ENCODE measurements at regions not wholly inside any gene's neighbourhood (a gene's known extent, or its start where the extent isn't known, plus 50 kb on each side); places are given as distances from the start of the nearest gene placed in this dataset.
"Not testable (repeated sequence)": the region's sequence is repeated elsewhere in the genome, so short reads cannot be mapped to it uniquely, and the experiment has no call there.

DNA sequence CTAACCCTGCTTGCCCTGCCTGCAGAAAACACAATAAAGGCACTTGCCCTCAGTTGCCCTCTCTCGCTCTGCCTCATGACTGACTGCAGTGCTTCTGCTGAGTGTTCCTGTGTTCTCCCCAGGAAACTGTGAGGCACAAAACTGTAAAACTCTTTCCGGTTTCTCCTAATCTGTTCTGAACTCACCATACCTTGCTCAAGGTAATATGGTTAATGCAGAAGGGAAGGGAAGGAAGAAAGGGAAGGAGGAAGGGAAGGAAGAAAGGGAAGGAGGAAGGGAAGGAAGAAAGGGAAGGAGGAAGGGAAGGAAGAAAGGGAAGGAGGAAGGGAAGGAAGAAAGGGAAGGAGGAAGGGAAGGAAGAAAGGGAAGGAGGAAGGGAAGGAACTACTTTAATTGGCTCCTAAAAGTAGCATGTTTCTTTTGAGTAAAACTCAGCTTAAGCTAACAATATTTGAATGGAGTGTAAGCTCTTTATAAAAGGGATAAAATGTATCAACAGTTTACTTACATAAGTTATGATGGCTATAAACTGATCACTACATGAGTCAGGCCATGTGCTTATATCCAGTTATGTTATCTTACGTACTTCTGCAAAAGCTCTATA lies 334.0 kb upstream of the CLEC14A start:
- Histone ChIP-seq H3K4me3 (ENCODE audit: low read depth, low read length) (no peak overlapping the region), H3K9me3 (ENCODE audit: control insufficient read depth, insufficient read depth, low read depth, low read length) (no peaks in the 10 kb centered on the region), H3K9ac (ENCODE audit: low read length) (no peak overlapping the region), H3K36me3 (ENCODE audit: control insufficient read depth, insufficient read depth, low read length) (no peaks in the 10 kb centered on the region), H3K4me1 (ENCODE audit: control insufficient read depth, insufficient read depth, low read length) (no peaks in the 10 kb centered on the region), H3K27me3 (ENCODE audit: control insufficient read depth, insufficient read depth, low read length) (no peaks in the 10 kb centered on the region; the same call in 1 of the 2 replicates), H3K27ac (ENCODE audit: low read depth, low read length) (no peak overlapping the region)

GRCh38 chr14:38583471-38583870 lies 327.6 kb upstream of the CLEC14A start:
- H3K27ac ChIP-seq (ENCODE audit: low read depth, low read length) = no peak overlapping the region
- no peak overlapping the region for H3K9ac ChIP-seq (ENCODE audit: low read length)
- no peaks in the 10 kb centered on the region for H3K4me1 ChIP-seq (ENCODE audit: control insufficient read depth, insufficient read depth, low read length)
- no peaks in the 10 kb centered on the region for H3K36me3 ChIP-seq (ENCODE audit: control insufficient read depth, insufficient read depth, low read length)
- H3K27me3 ChIP-seq (ENCODE audit: control insufficient read depth, insufficient read depth, low read length) = no peaks in the 10 kb centered on the region; the same call in 1 of the 2 replicates
- peaks cover 6% of the 10 kb centered on the region; the same call in 1 of the 2 replicates for H3K9me3 ChIP-seq (ENCODE audit: control insufficient read depth, insufficient read depth, low read depth, low read length)
- no peak overlapping the region for H3K4me3 ChIP-seq (ENCODE audit: low read depth, low read length)

DNA sequence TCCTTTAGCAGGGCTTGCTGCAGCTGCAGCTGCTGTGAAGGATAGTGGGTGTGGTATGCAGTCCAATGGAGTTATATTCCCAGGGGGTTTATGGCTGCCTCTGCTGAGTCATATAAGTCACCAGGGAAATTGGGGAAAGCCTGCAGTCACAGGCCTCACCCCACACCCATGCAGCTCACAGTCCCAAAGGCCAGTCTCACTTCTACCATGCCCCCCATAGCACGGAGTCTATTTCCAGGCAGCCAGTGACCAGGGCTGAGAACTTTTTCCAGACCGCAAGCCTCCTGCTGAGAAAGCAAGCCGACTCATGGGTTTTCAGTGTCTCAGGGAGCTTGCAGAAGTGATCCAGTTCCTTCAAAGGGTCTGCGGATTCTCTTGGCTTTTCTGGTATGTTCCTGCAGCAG lies 322.4 kb upstream of the CLEC14A start:
- H3K27me3 ChIP-seq (ENCODE audit: control insufficient read depth, insufficient read depth, low read length) = no peaks in the 10 kb centered on the region
- no peaks in the 10 kb centered on the region for H3K9me3 ChIP-seq (ENCODE audit: control insufficient read depth, insufficient read depth, low read depth, low read length)
- H3K36me3 ChIP-seq (ENCODE audit: control insufficient read depth, insufficient read depth, low read length) = no peaks in the 10 kb centered on the region
- no peak overlapping the region for H3K4me3 ChIP-seq (ENCODE audit: low read depth, low read length)
- 0 out of 2 replicates have a peak, but pooled peaks cover 7% of the 10 kb centered on the region for H3K4me1 ChIP-seq (ENCODE audit: control insufficient read depth, insufficient read depth, low read length)
- H3K27ac ChIP-seq (ENCODE audit: low read depth, low read length) = no peak overlapping the region
- no peak overlapping the region for H3K9ac ChIP-seq (ENCODE audit: low read length)

GRCh38 chr14:38567703-38568102 lies 311.8 kb upstream of the CLEC14A start:
- H3K27ac ChIP-seq (ENCODE audit: low read depth, low read length) = no peak overlapping the region
- H3K4me3 ChIP-seq (ENCODE audit: low read depth, low read length) = no peak overlapping the region
- no peaks in the 10 kb centered on the region for H3K36me3 ChIP-seq (ENCODE audit: control insufficient read depth, insufficient read depth, low read length)
- H3K9me3 ChIP-seq (ENCODE audit: control insufficient read depth, insufficient read depth, low read depth, low read length) = no peaks in the 10 kb centered on the region
- H3K9ac ChIP-seq (ENCODE audit: low read length) = no peak overlapping the region
- H3K27me3 ChIP-seq (ENCODE audit: control insufficient read depth, insufficient read depth, low read length) = no peaks in the 10 kb centered on the region
- no peaks in the 10 kb centered on the region for H3K4me1 ChIP-seq (ENCODE audit: control insufficient read depth, insufficient read depth, low read length)

DNA sequence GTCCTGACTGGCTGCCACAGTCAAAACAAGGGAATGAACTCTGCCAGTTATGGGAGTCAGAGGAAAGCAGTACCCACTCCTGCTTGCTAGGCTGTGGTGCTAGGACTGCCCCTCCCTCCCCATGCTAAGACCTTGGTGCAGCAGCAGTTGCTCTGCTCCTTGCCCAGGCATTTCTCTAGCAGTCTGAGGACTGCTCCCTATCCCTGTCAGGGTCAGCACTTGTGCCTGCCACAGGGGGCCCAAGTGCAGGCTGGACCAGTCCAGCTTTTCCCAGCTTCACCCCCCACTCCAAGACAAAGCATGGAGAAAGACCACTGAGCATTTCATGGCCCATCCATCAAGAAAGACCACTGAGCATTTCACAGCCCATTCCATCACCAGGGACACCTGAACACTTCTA lies 305.8 kb upstream of the CLEC14A start:
- Histone ChIP-seq H3K9me3 (ENCODE audit: control insufficient read depth, insufficient read depth, low read depth, low read length) (peaks cover 41% of the 10 kb centered on the region), H3K4me1 (ENCODE audit: control insufficient read depth, insufficient read depth, low read length) (no peaks in the 10 kb centered on the region)

GRCh38 chr14:38559711-38560110 lies 303.8 kb upstream of the CLEC14A start:
- no peaks in the 10 kb centered on the region for H3K4me1 ChIP-seq (ENCODE audit: control insufficient read depth, insufficient read depth, low read length)
- H3K4me3 ChIP-seq (ENCODE audit: low read depth, low read length) = no peak overlapping the region
- no peaks in the 10 kb centered on the region for H3K27me3 ChIP-seq (ENCODE audit: control insufficient read depth, insufficient read depth, low read length)
- no peaks in the 10 kb centered on the region for H3K36me3 ChIP-seq (ENCODE audit: control insufficient read depth, insufficient read depth, low read length)
- H3K9ac ChIP-seq (ENCODE audit: low read length) = no peak overlapping the region
- peaks cover 41% of the 10 kb centered on the region for H3K9me3 ChIP-seq (ENCODE audit: control insufficient read depth, insufficient read depth, low read depth, low read length)
- H3K27ac ChIP-seq (ENCODE audit: low read depth, low read length) = no peak overlapping the region

More for the DNA sequence above, 305.8 kb upstream of the CLEC14A start:
- H3K4me3 ChIP-seq (ENCODE audit: low read depth, low read length) = no peak overlapping the region
- H3K36me3 ChIP-seq (ENCODE audit: control insufficient read depth, insufficient read depth, low read length) = no peaks in the 10 kb centered on the region
- H3K27ac ChIP-seq (ENCODE audit: low read depth, low read length) = no peak overlapping the region
- H3K9ac ChIP-seq (ENCODE audit: low read length) = no peak overlapping the region
- no peaks in the 10 kb centered on the region for H3K27me3 ChIP-seq (ENCODE audit: control insufficient read depth, insufficient read depth, low read length)

DNA sequence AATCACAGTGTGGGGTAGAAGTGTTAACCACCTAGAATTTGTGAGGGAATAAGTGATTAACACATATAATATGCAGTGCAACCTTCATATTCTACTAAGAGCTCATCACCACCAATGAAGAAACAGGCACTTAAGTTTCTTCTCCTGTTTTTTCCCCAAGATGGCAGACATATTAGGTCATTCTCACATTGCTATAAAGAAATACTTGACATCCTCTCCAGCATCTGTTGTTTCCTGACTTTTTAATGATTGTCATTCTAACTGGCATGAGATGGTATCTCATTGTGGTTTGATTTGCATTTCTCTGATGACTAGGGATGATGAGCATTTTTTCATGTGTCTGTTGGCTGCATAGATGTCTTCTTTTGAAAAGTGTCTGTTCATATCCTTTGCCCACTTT lies 301.5 kb upstream of the CLEC14A start:
- peaks cover 41% of the 10 kb centered on the region for H3K9me3 ChIP-seq (ENCODE audit: control insufficient read depth, insufficient read depth, low read depth, low read length)
- not testable (repeated sequence) for H3K4me3 ChIP-seq (ENCODE audit: low read depth, low read length); H3K27ac ChIP-seq (ENCODE audit: low read depth, low read length)

GRCh38 chr14:38556252-38556651 lies 300.4 kb upstream of the CLEC14A start:
- H3K27me3 ChIP-seq (ENCODE audit: control insufficient read depth, insufficient read depth, low read length) = no peaks in the 10 kb centered on the region
- no peak overlapping the region for H3K27ac ChIP-seq (ENCODE audit: low read depth, low read length)
- peaks cover 33% of the 10 kb centered on the region for H3K9me3 ChIP-seq (ENCODE audit: control insufficient read depth, insufficient read depth, low read depth, low read length)
- H3K4me1 ChIP-seq (ENCODE audit: control insufficient read depth, insufficient read depth, low read length) = no peaks in the 10 kb centered on the region
- no peak overlapping the region for H3K4me3 ChIP-seq (ENCODE audit: low read depth, low read length)
- H3K36me3 ChIP-seq (ENCODE audit: control insufficient read depth, insufficient read depth, low read length) = no peaks in the 10 kb centered on the region
- no peak overlapping the region for H3K9ac ChIP-seq (ENCODE audit: low read length)

More for the DNA sequence above, 301.5 kb upstream of the CLEC14A start:
- not testable (repeated sequence) for H3K27me3 ChIP-seq (ENCODE audit: control insufficient read depth, insufficient read depth, low read length); H3K36me3 ChIP-seq (ENCODE audit: control insufficient read depth, insufficient read depth, low read length); H3K4me1 ChIP-seq (ENCODE audit: control insufficient read depth, insufficient read depth, low read length); H3K9ac ChIP-seq (ENCODE audit: low read length)

DNA sequence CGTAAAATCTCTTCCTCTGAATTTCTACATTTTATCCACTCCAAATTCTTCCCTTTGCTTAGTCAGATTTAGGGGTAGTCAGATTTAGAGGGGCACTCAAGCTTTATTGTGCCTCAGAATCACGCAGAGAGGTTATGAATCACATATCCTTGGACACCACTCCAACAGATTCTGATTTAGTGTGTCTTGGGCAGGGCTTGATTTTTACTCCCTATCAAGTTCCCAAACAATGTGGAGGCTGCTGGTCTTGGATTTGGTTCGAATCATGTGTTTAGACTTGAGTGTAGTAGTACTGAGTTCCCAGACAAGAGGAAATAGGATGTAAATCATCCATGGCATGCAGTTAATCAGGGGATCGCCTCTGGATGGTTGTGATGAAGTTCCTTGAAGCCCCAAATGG lies 298.1 kb upstream of the CLEC14A start:
- no peak overlapping the region for H3K4me3 ChIP-seq (ENCODE audit: low read depth, low read length)
- no peaks in the 10 kb centered on the region for H3K27me3 ChIP-seq (ENCODE audit: control insufficient read depth, insufficient read depth, low read length)
- no peaks in the 10 kb centered on the region for H3K4me1 ChIP-seq (ENCODE audit: control insufficient read depth, insufficient read depth, low read length)
- no peak overlapping the region for H3K9ac ChIP-seq (ENCODE audit: low read length)
- no peak overlapping the region for H3K27ac ChIP-seq (ENCODE audit: low read depth, low read length)
- peaks cover 12% of the 10 kb centered on the region for H3K9me3 ChIP-seq (ENCODE audit: control insufficient read depth, insufficient read depth, low read depth, low read length)
- no peaks in the 10 kb centered on the region for H3K36me3 ChIP-seq (ENCODE audit: control insufficient read depth, insufficient read depth, low read length)

DNA sequence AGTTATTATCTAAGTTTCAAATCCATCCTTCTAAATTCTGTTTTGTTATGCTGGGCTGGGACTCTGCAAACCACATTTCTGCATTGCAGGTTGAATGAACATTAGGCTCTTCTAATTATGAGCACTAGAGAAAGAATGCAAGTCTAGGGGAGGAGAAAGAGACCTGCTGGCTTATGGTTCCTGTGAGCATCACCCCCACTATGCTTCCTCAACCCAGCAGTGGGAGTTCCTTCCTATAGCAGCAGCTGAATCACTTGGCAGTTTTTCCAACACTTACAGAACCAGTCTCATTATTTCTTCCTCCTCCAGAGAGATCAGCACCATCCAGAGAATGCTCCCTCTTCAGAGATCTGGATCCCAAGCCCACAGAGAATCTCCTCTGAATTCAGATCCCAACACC lies 297.7 kb upstream of the CLEC14A start:
- H3K27me3 ChIP-seq (ENCODE audit: control insufficient read depth, insufficient read depth, low read length) = no peaks in the 10 kb centered on the region
- no peaks in the 10 kb centered on the region for H3K36me3 ChIP-seq (ENCODE audit: control insufficient read depth, insufficient read depth, low read length)
- no peaks in the 10 kb centered on the region for H3K4me1 ChIP-seq (ENCODE audit: control insufficient read depth, insufficient read depth, low read length)
- H3K9ac ChIP-seq (ENCODE audit: low read length) = no peak overlapping the region
- no peak overlapping the region for H3K27ac ChIP-seq (ENCODE audit: low read depth, low read length)
- H3K4me3 ChIP-seq (ENCODE audit: low read depth, low read length) = no peak overlapping the region
- H3K9me3 ChIP-seq (ENCODE audit: control insufficient read depth, insufficient read depth, low read depth, low read length) = peaks cover 10% of the 10 kb centered on the region

DNA sequence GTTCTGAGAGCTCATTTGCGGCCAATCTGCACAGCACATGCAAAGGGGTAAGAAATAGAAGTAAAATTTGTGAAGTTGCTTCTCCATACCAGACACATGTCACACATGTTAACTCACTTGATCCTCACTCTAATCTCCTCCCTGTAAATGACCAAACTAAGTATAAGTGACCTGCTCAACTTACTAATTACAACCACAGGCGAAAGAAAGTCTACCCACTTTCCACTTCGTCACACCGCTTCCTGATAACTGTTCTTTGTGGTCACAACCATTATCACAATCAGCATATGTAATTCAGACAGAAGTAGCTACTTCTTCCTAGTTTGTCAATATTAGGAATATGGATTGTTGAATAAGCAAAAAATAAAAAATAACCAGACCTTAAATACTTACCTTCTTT lies 293.7 kb upstream of the CLEC14A start:
- H3K27me3 ChIP-seq (ENCODE audit: control insufficient read depth, insufficient read depth, low read length) = no peaks in the 10 kb centered on the region
- H3K4me3 ChIP-seq (ENCODE audit: low read depth, low read length) = no peak overlapping the region
- H3K9ac ChIP-seq (ENCODE audit: low read length) = no peak overlapping the region
- H3K27ac ChIP-seq (ENCODE audit: low read depth, low read length) = no peak overlapping the region
- no peaks in the 10 kb centered on the region for H3K9me3 ChIP-seq (ENCODE audit: control insufficient read depth, insufficient read depth, low read depth, low read length)
- no peaks in the 10 kb centered on the region for H3K4me1 ChIP-seq (ENCODE audit: control insufficient read depth, insufficient read depth, low read length)
- no peaks in the 10 kb centered on the region for H3K36me3 ChIP-seq (ENCODE audit: control insufficient read depth, insufficient read depth, low read length)

Measured in HUES6 (cell line).